Central memory CD8-positive, alpha-beta T cell (primary cell): ENCODE measurements at regions not wholly inside any gene's neighbourhood (a gene's known extent, or its start where the extent isn't known, plus 50 kb on each side); places are given as distances from the start of the nearest gene placed in this dataset.

Source experiments
- ATAC-seq: fragments of 150-1000 bp; cut with Tn5 transposase; replicated peaks from 2 replicates; pipeline ENCODE4 v1.10.0; 2022; ENCODE audit warnings: mild to moderate bottlenecking, moderate FRiP score, moderate number of reproducible peaks; ENCODE audit not compliant: poor library complexity, severe bottlenecking; ENCODE audit errors: extremely low read depth
- DNase-seq, 2 donors: peaks; one replicate each; pipeline ENCODE4 v3.0.0; 2021; ENCODE audit warnings: low spot score in 2 of 2
- H3K27ac Mint-ChIP-seq: one replicate; pipeline ENCODE4 v1.8.0; 2022; ENCODE audit warnings: low read depth, mild to moderate bottlenecking, moderate library complexity, mixed read lengths
- H3K27me3 Mint-ChIP-seq: one replicate; pipeline ENCODE4 v1.8.0; 2022; ENCODE audit warnings: mixed read lengths
- H3K36me3 Mint-ChIP-seq: one replicate; pipeline ENCODE4 v1.8.0; 2022; ENCODE audit warnings: mild to moderate bottlenecking, moderate library complexity, mixed read lengths; ENCODE audit not compliant: insufficient read depth
- H3K4me1 Mint-ChIP-seq: one replicate; pipeline ENCODE4 v1.8.0; 2022; ENCODE audit warnings: mixed read lengths
- H3K4me3 Mint-ChIP-seq: one replicate; pipeline ENCODE4 v1.8.0; 2022; ENCODE audit warnings: mild to moderate bottlenecking, moderate library complexity, mixed read lengths
- H3K9me3 Mint-ChIP-seq: one replicate; pipeline ENCODE4 v1.8.0; 2022; ENCODE audit warnings: mixed read lengths

GRCh38 chr18:75158465-75159237 lies 50.3 kb downstream of the PTGR3 start:
- Mint-ChIP-seq H3K9me3 (no peaks in the 10 kb centered on the region), H3K27me3 (peaks cover 30% of the 10 kb centered on the region), H3K4me1 (peaks cover 15% of the 10 kb centered on the region), H3K4me3 (no peak overlapping the region), H3K36me3 (peaks cover 4% of the 10 kb centered on the region), H3K27ac (no peak overlapping the region)
- DNase-seq (no peak), ATAC-seq (no peak)

GRCh38 chr18:75157851-75158250 lies 51.1 kb downstream of the PTGR3 start:
- Mint-ChIP-seq H3K4me1 (peaks cover 15% of the 10 kb centered on the region), H3K9me3 (no peaks in the 10 kb centered on the region), H3K27me3 (peaks cover 31% of the 10 kb centered on the region), H3K36me3 (peaks cover 4% of the 10 kb centered on the region), H3K27ac (no peak overlapping the region), H3K4me3 (no peak overlapping the region)
- no peak for ATAC-seq
- no peak for DNase-seq

- DNase-seq (no peak), ATAC-seq (no peak)
- no peak overlapping the region for H3K4me3 Mint-ChIP-seq
- H3K27ac Mint-ChIP-seq, result no peak overlapping the region
- H3K4me1 Mint-ChIP-seq, result peaks cover 15% of the 10 kb centered on the region
- peaks cover 2% of the 10 kb centered on the region for H3K9me3 Mint-ChIP-seq
- H3K27me3 Mint-ChIP-seq, result peaks cover 36% of the 10 kb centered on the region
- peaks cover 4% of the 10 kb centered on the region for H3K36me3 Mint-ChIP-seq
Observed at GRCh38 chr18:75157381-75157780, 51.6 kb downstream of the PTGR3 start.

- Mint-ChIP-seq H3K36me3 (peaks cover 4% of the 10 kb centered on the region), H3K27me3 (peaks cover 41% of the 10 kb centered on the region), H3K9me3 (peaks cover 6% of the 10 kb centered on the region), H3K27ac (no peak overlapping the region), H3K4me3 (no peak overlapping the region), H3K4me1 (peaks cover 11% of the 10 kb centered on the region)
- no peak for DNase-seq
- no peak for ATAC-seq
Observed at GRCh38 chr18:75156831-75157230, 52.1 kb downstream of the PTGR3 start.

DNA sequence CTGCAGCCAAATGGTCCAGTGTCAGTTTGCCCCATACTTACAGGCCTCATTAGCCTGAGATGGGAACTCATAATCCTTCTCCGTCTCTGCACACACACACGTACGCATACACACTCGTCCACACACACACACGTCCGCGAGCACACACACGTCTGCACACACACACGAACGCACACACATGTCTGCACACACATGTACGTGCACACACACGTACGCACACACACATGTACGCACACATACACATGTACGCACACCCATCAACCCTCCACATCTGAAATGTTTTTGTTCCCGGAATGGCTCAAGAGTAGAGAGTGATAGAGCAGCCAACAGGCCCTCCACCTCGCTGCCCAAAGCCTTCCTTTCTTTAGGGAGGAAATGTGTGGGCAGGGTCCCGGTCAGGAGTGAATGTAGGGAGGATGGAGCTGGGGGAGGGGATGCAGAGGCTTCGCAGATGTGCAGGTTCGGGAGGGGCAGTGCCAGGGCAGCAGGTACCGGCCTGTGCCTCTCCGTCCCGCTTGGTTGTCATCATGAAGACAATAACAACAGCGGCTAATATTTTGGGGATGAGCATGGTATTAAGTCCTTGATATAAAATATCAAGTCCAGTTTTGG lies 52.7 kb downstream of the PTGR3 start:
- peaks cover 11% of the 10 kb centered on the region for H3K9me3 Mint-ChIP-seq
- DNase-seq (no peak), ATAC-seq (no peak)
- peaks cover 2% of the 10 kb centered on the region for H3K36me3 Mint-ChIP-seq
- no peak overlapping the region for H3K27ac Mint-ChIP-seq
- no peak overlapping the region for H3K4me3 Mint-ChIP-seq
- peaks cover 47% of the 10 kb centered on the region for H3K27me3 Mint-ChIP-seq
- H3K4me1 Mint-ChIP-seq, result peaks cover 5% of the 10 kb centered on the region

DNA sequence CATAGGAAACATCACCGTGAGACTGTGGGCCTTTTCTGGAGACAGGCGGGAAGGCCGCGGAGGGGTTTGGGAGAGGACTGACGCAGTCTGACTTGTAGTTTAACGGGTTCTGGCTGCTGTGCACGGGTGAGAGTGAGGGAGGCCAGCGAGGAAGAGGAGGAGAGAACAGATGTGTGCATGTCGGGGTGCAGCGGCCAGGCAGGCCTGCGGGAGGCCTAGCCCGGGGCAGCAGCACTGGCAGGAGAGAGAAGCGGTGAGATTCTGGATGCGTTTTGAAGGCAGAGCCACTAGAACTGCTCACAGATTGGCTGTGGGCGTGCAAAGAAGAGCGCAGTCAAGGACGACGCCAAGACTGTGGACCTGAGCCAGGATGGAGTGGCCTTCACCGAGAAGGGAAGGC lies 53.9 kb downstream of the PTGR3 start:
- no peak overlapping the region for H3K4me3 Mint-ChIP-seq
- peaks cover 11% of the 10 kb centered on the region for H3K9me3 Mint-ChIP-seq
- H3K27ac Mint-ChIP-seq, result no peak overlapping the region
- DNase-seq (peak in 1 of 2 donors; percentile 6), ATAC-seq (no peak)
- no peaks in the 10 kb centered on the region for H3K4me1 Mint-ChIP-seq
- peaks cover 2% of the 10 kb centered on the region for H3K36me3 Mint-ChIP-seq
- peaks cover 53% of the 10 kb centered on the region for H3K27me3 Mint-ChIP-seq

- Mint-ChIP-seq H3K27ac (no peak overlapping the region), H3K4me1 (no peaks in the 10 kb centered on the region), H3K9me3 (peaks cover 11% of the 10 kb centered on the region), H3K27me3 (peaks cover 53% of the 10 kb centered on the region), H3K36me3 (peaks cover 4% of the 10 kb centered on the region), H3K4me3 (no peak overlapping the region)
- DNase-seq (peak in 1 of 2 donors; percentile 2), ATAC-seq (no peak)
Observed at GRCh38 chr18:75154259-75154658, 54.7 kb downstream of the PTGR3 start.

DNA sequence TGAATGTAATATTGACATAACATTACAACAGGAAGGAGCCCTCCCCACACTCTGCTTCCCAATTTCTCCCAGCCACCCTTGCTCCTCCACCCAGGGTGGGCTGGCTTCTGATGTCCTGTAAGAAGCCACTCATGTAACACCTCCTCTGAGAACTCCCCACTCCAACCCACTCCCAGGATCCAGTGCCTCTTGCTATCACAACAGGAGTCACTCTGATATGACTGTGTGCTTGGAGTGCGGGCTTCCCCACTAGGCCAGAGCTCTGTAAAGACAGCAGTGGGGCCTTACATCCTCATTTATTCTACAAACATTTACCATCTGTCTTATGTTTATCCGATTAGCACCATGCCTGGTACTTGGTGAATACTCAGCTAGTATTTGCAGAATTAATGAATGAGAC lies 65.1 kb downstream of the PTGR3 start:
- H3K27me3 Mint-ChIP-seq, result no peaks in the 10 kb centered on the region
- ATAC-seq (no peak), DNase-seq (no peak)
- H3K27ac Mint-ChIP-seq, result no peak overlapping the region
- H3K9me3 Mint-ChIP-seq, result no peaks in the 10 kb centered on the region
- peaks cover 1% of the 10 kb centered on the region for H3K36me3 Mint-ChIP-seq
- no peak overlapping the region for H3K4me3 Mint-ChIP-seq
- no peaks in the 10 kb centered on the region for H3K4me1 Mint-ChIP-seq

- Mint-ChIP-seq H3K4me1 (no peaks in the 10 kb centered on the region), H3K27me3 (no peaks in the 10 kb centered on the region), H3K27ac (no peak overlapping the region), H3K9me3 (no peaks in the 10 kb centered on the region), H3K36me3 (peaks cover 1% of the 10 kb centered on the region), H3K4me3 (no peak overlapping the region)
- DNase-seq (no peak), ATAC-seq (no peak)
Observed at GRCh38 chr18:75142677-75143076, 66.3 kb downstream of the PTGR3 start.

DNA sequence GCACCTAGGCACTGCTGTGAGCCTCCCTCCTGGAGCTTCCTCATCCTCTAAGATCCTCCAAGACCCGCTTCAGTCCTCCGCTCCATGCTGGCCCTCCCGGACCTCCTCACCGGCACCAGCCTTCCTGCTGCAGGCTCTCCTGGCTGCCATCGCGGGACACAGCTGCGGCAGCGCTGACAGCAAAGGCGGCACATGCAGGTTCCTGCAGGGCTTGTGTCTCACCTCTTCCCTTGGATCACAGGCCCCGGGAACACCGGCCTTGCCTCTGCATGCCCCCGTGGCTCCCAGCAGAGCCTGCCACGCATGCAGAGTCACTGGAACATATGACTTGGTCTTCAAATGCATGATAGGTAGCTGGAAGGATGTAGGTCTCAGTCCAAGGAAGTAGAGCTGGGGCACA lies 67.2 kb downstream of the PTGR3 start:
- Mint-ChIP-seq H3K9me3 (no peaks in the 10 kb centered on the region), H3K36me3 (peaks cover 1% of the 10 kb centered on the region), H3K4me1 (no peaks in the 10 kb centered on the region), H3K4me3 (no peak overlapping the region), H3K27me3 (no peaks in the 10 kb centered on the region), H3K27ac (no peak overlapping the region)
- ATAC-seq (no peak), DNase-seq (peak in 1 of 2 donors; percentile 5)

GRCh38 chr18:75141166-75141565 lies 67.8 kb downstream of the PTGR3 start:
- H3K36me3 Mint-ChIP-seq, result peaks cover 1% of the 10 kb centered on the region

GRCh38 chr18:75140296-75140695 lies 68.6 kb downstream of the PTGR3 start:
- H3K27me3 Mint-ChIP-seq, result no peaks in the 10 kb centered on the region
- no peak overlapping the region for H3K4me3 Mint-ChIP-seq
- H3K27ac Mint-ChIP-seq, result peak overlapping the region; percentile 1
- ATAC-seq (no peak), DNase-seq (no peak)
- no peaks in the 10 kb centered on the region for H3K9me3 Mint-ChIP-seq
- H3K36me3 Mint-ChIP-seq, result peaks cover 1% of the 10 kb centered on the region
- H3K4me1 Mint-ChIP-seq, result no peaks in the 10 kb centered on the region

More at GRCh38 chr18:75141166-75141565, 67.8 kb downstream of the PTGR3 start:
- DNase-seq (peak in 1 of 2 donors; percentile 1), ATAC-seq (no peak)
- H3K27ac Mint-ChIP-seq, result no peak overlapping the region
- H3K27me3 Mint-ChIP-seq, result no peaks in the 10 kb centered on the region
- no peaks in the 10 kb centered on the region for H3K9me3 Mint-ChIP-seq
- H3K4me1 Mint-ChIP-seq, result no peaks in the 10 kb centered on the region
- H3K4me3 Mint-ChIP-seq, result no peak overlapping the region

GRCh38 chr18:75139226-75139911 lies 69.6 kb downstream of the PTGR3 start:
- DNase-seq, result peak in 1 of 2 donors; percentile 8
- Mint-ChIP-seq H3K27me3 (peaks cover 6% of the 10 kb centered on the region), H3K27ac (peak overlapping the region; percentile 1), H3K9me3 (no peaks in the 10 kb centered on the region), H3K36me3 (peaks cover 1% of the 10 kb centered on the region), H3K4me1 (no peaks in the 10 kb centered on the region), H3K4me3 (no peak overlapping the region)
- ATAC-seq, result no peak
